ENCODE measurements at regions not wholly inside any gene's neighbourhood (a gene's known extent, or its start where the extent isn't known, plus 50 kb on each side); places are given as distances from the start of the nearest gene placed in this dataset.

DNA sequence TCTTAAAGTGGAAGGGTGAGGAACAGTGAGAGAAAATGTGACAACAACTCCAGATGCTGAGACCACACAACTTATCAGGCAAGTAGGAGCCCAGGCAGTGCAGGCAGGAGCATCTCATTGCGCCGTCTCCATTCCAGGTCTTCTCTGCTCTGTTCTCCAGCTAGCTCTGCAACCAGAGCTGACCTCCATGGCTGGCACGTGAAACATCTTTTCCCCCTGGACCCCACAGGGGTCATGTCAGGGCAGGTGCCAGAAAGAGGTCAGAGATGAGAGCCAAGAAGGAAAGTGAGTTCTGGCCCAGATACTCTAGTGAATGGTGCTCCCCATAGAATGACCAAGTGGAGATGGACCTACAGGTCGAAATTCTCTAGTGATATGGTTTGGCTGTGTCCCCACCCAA, 281.4 kb downstream of the SMOC2 start:
- DNase-seq (ENCODE audit: low read depth): no peak

GRCh38 chr6:168721571-168721970, 280.6 kb downstream of the SMOC2 start:
- no peak for DNase-seq (ENCODE audit: low read depth)

DNA sequence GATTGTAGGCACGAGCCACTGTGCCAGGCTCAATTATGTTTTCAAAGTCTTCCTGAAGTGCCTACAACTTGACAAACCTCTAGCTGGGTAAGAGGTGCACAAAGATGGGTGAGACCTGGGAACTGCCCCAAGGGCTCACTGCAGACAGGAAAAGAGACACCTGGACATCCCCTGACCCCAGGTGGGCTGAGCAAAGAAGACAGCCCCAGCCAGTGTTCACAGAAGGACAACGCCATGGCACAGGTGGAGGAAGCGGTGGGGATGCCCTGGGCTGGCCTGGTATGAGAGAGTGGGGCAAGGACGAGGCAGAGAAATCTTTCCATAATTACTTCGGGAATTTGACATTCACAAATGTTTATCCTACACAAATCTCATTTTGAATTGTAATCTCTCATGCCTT, 278.9 kb downstream of the SMOC2 start:
- DNase-seq (ENCODE audit: low read depth): no peak

DNA sequence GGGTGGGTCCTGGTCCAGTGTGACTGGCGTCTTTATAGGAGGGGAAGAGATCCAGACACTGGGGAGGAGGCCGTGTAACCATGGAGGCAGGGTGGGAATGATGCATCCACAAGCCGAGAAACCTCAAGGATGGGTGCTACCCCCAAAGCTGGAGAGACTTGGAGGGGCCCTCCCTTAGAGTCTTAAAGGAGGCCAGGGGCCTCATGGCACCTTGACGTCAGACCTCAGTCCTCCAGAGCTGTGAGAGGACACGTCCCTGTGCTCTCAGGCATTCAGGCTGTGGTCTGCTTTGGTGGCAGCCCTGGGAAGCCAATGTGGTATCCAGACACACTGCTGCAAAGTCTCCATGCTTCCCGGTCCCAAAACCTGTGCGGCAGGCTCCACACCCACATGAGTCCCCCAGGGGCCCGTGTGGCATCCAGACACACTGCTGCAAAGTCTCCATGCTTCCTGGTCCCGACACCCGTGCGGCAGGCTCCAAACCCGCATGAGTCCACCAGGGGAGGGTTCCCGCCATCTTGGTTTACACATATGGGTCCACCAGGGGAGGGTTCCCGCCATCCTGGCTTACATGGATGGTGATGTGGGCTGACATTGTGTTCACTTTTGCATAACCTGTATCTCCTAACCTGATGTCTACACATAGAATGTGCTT, 278.0 kb downstream of the SMOC2 start:
- no peak for DNase-seq (ENCODE audit: low read depth)

Measured in GM04504 (cell line).